GM21447 (cell line): ENCODE measurements at regions not wholly inside any gene's neighbourhood (a gene's known extent, or its start where the extent isn't known, plus 50 kb on each side); places are given as distances from the start of the nearest gene placed in this dataset.
"Not testable (repeated sequence)": the region's sequence is repeated elsewhere in the genome, so short reads cannot be mapped to it uniquely, and the experiment has no call there.

Experiments used
- ATAC-seq: cut with Tn5 transposase; IDR thresholded peaks from one replicate; pipeline ENCODE4 v1.9.1; 2021; ENCODE audit not compliant: unreplicated experiment

DNA sequence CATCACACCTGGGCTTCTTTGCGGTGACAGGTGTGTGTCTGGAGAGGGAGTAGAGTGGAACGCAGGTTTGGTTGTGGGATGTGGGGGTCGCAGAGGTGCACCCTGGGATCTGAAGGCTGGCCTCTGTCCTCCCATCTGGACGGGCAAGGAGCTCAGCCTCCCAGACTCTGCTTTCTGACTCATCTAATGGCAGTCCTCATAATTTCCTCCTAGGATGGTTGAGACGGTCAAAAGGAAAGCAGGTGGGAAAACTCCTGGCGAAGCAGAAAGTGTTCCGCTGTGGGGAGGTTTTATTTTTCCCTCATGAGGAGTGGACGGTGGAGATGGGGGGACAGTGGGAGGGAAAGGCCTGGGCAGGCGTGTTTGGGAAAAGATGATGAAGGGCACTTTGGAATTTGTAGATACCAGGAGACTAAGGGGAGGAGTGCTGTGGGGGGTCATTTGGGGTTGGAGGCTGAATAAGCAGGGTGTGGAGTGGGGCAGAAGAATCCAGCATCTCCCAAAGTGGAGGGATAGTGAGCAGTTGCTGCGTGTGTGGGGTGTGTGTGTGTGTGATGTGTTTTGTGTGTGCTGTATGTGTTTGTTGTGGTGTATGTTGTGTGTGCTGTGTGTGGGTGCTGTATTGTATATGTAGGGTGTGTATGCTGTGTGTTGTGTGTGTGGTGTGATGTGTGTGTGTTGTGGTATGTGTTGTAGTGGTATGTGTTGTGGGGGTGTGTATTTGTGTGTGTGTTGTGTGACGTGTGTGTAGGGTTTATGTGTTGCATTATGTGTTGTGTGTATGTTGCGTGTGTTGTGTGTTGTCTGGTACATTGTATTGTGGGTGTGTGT, 97.2 kb upstream of the PODXL start:
- no peak for ATAC-seq

DNA sequence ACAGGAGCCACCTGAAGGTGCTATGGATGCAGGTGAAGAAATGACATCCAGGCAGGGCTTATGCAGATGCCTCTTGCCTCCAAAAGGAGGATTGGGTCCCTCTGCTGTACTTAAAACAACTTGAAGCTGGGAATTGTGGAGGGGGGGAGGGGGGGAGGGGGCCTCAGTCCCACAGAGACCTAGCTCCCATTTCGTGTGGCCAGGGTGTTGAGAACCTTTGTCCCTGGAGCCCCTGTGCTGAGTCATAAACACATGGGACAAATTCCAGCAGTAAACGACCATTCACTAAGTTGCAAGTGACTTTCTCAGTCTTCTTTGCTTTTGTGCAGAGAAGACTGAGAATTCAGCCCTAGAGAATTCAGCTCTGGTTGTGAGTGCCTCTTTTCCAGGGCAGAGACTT, 96.5 kb upstream of the PODXL start:
- no peak for ATAC-seq

DNA sequence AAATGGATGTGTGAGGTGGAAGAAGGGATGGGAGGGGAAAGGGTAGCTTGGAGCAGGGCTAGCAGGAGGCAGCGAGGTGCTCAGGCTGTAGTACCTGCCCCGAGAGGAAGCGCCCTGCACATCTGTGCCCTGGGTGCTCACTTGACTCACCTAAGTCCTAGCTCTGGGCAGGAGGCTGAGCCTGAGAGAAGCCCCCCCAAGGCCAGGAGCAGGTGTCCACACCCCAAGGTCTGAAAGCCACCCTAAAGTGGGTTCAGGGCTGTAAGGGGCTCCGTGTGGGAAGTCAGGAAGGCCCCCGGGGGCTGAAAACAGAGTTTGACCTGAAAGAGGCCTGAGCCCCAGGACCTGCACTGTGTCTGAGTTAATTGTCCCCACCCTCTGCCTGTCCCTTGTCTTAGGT, 95.8 kb upstream of the PODXL start:
- ATAC-seq: no peak

DNA sequence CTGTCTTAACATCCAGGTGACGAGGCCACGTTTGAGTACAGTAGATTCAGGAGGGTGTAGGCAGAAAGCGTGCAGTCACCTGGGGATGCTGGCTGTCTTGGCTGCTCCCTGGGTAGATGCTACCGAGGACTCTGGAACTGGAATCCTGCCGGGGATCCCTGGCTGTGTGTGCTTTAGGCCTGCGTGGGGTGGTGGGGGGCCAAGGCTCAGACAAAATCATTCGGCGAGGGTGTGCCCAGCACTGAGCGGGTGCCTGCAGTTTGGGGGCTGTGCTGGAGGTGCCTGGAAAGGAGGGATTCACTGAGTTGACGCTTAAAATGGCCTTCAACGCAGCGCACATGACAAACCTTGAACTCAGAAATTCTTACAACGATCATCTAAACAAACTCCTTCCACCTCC, 93.5 kb upstream of the PODXL start:
- ATAC-seq: no peak

DNA sequence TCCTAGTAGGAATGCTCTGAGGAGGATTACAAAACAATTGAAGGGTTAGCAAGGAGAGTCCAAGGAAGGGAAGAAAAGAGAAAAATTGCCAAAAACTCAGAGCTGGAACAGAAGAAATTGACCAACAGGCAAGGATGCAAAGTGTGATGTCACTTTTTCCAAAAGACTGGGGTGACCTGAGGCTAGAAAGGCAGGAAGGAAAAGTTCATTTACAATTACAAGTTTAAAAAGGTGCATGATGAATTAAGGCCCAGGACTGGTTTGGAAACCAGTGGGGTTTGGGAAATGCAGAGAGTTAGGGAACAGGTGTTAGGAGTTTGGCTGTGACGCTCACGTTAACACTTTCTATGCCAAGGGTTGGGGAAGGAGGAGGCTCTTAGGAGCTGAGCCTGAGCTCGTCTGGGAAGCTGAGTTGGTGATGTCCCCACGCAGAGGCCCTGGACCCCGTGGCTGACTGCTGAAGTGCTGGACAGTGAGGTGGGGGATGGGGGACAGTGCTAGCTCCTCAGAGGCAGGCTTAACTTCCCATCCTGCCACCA, 92.6 kb upstream of the PODXL start:
- ATAC-seq: no peak

DNA sequence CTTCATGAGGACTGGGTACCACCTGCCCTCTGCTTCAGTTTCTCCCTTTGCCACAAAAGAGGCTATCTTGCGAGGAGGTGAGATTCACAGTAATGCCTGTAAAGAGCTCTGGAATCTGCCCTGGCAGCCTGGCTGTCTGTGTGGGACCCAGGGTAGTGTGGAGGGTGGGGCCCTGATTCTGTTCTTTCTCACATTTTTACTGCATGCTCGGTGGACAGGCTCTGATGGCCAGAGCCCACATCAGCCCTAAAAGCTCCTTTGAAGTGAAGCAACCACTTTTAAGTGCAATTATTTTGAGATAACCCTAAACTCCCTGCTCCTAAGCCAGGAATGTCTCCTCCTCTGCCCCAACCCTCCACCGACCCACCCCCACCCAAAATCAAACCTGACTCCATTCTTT, 92.1 kb upstream of the PODXL start:
- ATAC-seq: no peak

DNA sequence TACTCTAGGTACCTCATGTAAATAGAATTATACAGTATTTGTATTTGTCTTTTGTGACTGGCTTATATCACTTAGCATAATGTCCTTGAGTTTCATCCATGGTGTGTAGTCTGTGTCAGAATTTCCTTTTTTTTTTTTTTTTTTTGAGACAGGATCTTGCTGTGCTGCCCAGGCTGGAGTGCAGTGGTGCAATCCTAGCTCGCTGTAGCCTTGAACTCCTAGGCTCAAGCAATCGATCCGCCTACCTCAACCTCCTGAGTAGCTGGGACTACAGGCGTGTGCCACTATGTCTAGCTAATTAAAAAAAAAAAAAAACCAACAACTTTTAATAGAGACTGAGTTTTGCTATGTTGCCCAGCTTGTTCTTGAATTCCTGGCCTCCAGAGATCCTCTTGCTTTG, 89.8 kb upstream of the PODXL start:
- ATAC-seq: no peak

DNA sequence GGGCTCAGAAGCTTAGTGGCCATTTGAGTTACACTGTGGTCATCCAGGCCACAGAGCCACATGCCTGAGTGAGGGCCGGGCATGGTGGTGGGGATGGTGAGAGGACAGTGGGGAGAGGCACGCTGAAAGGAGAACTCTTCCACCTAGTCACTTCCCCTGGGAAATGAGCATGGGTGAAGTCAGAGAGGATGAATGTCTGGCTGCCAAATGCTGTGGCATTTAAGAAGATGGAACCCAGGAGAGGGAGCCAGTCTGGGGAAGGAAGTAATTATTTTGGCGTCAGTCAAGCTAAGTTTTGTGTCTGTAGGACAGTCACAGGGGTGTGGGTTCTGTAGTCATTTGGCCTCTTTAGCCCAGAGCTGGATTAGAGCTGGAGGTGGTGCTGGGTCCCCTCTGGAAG, 86.0 kb upstream of the PODXL start:
- ATAC-seq: no peak

DNA sequence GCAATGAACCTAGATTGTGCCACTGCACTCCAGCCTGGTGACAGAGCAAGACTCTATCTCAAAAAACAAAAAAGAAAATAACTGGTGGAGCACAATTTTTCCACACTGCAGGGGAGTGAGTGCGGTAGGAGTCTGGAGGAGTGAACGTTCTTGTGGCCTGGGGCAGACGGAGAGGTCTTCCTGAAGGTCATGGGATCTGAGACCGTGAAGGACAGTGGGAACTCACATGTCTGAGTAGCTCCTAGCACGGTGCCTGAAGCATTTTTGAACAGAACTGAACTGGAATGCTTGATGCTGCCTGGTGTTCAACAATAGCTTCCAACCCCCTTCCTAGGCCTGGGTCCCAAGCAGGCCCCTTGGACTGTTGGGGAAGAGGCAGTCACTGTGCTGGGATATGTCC, 84.3 kb upstream of the PODXL start:
- ATAC-seq: no peak

DNA sequence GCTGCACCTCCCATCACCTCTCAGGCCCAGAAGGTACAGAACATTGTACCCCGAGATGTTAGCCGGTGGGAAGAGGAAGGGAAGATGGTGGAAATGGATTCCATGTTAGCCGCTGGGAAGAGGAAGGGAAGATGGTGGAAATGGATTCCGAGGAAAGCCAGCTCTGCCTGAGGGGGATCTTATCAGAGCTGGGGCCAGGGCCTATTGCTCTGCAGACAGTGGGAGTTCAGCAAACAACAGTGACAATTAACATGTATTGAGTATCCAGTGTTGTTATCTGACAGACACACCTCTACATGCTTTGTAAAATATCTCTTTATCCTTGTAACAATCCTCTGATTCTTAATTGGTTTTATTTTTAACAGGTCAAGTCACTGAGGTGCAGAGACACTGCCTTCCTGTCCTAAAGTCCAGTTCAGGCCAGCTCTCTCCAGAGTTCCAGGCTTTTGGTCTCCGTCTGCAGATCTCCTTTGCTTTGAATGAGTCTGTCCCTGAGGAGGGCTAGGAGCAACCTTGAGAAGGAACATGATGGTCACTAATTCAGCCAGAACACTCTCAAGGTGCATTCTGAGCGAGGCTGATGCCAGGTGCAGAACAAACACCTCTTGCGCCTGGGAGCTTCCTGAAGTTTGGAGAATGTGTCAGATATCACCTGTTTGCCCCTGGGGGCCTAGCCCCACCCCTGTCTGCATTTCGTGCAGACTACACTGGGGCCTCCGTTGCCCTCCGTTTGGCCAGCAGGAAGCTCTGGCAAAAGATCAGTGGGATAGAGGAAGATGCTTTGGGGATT, 82.4 kb upstream of the PODXL start:
- no peak for ATAC-seq

DNA sequence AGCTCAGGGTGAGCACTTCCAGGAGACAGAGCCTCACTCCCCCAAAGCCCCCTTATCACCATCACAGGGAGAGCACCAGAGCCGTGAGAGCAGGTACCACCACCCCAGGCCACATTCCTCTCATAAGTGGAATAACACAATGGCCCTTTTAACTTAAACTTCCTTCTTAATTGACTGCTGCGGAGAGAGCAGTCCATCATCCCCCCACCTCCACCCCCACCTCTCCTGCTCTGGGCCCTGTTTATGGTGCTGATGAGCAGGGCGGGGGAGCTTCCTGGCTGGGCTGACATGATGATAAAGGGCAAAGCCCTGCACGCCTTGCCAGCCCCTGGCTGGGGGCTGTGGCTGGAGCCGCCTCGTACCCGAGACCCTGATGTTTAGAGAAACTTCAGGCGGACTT, 81.4 kb upstream of the PODXL start:
- ATAC-seq: no peak

DNA sequence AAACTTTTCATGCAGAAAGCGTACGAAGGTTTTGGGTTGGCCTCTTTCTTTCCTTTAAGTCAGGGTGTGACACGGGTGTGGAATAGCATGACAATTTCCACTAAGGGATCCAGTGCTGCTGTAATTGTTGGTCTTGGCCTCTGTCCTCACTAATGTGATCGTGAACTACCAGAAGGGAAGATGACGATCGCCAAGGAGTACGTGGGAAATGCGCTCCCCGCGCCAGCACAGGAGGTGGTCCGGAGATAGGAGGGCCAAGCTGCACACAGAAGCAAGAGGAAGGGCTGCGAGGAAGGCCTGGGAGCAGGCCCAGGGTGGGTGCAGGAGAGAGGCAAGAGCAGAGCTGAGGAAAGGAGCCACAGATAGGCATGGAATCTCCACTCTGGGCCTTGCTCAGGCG, 79.7 kb upstream of the PODXL start:
- ATAC-seq: no peak

DNA sequence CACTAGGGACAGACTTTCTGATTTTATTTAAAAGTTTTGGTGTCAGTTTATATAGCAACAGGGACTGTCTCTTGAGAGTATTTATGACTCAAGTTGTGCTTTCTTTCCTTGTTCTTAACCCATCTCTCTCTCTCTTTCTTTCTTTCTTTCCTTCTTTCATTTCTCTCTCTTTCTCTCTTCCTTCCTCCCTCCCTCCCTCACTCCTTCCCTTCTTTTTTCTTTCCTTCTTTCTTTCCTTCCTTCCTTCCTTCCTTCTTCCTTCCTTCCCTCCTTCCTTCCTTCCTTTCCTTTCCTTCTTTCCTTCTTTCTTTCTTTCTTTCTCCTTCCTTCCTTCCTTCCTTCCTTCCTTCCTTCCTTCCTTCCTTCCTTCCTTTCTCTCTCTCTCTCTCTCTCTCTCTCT, 77.8 kb upstream of the PODXL start:
- ATAC-seq: not testable (repeated sequence)

DNA sequence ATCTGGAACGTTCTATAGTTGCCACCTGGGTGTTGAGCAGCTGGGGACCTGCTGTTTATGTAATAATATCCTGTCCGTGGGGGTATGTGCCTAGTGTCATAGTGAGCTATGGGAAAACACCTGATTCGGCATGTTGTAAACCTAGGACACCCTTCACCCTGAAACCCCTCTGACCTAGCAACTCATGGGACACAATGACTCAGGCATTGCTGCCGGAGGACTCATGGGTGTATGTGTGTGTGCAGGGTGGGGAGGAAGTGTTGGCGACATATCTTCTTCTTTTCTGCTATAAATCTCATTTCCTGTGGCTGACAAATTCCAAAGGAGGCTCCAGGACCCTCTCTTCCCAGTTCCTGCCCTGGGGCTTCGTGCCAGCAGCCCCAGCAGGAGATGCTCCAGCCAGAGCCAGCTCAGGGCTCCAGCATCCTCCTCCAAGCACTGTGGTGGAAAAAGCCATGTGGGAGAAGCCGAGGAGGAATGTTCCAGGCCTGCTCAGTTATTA, 77.0 kb upstream of the PODXL start:
- no peak for ATAC-seq

DNA sequence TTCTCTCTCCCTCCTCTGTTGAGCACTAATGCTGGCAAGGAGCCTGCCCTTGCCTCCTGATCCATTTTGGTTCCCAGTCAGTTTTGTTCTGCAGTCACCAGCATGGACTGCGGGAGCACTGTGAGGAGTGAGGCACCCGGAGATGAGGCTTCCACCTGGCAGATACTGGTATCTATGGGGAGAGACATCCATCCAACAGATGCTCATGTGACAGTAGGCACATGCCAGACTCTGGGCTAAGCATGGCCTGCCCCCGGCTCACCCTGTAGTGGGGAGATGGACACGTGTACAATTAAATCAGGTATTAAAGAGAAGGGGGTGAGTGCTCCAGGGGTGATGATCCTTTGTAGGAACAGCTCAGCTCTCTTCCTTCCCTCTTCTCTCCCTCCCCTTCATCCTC, 74.0 kb upstream of the PODXL start:
- no peak for ATAC-seq

DNA sequence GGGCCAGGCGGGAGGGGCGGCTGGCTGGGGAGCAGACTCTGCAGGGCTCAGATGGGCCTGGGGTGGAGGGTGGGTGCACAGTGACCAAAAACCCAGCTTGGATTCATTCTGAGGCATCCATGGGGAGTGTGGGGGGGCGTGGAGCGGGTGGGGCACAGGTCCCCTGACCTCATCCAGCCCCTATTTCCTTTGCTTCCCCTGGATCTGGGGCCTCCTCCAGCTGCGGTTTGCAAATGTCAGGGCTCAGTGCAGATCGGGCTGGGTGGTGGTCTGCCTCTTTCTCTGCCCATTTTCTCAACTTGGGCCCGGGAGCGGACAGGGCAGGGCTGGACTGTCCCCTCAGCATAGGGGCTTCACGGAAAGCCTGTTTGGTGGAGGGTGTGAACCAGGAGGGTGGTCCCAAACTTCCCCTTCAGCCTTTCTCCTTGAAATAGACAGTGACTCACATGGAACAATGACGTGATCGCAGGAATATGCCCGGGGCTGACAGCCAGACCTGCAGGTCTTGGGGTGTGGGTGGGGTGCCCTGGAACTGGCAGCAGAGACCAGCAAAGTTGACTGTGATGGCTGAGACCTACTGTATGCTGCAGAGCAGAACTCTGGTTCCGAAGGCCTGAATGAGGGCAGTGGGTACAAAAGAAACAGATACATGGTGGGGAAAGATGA, 72.9 kb upstream of the PODXL start:
- no peak for ATAC-seq

DNA sequence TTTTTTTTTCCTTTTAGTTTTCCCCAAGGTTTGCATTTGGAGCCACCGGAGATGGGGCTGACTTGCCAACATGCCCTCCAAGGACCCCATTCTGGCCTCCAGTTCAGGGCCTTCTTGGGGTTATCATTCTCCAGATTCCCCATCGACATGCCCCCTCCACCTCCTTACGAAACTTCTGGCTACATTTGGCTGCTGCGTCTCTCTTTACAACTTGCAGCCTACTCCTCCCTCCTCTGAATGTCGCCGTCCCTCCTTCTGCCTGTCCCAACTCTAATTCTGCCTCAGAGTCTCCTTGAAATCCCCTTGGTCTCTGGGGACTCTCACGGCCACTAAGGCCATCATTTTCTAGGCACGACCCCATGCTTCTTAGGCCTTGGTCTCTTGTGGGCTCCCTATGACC, 72.2 kb upstream of the PODXL start:
- ATAC-seq: no peak

DNA sequence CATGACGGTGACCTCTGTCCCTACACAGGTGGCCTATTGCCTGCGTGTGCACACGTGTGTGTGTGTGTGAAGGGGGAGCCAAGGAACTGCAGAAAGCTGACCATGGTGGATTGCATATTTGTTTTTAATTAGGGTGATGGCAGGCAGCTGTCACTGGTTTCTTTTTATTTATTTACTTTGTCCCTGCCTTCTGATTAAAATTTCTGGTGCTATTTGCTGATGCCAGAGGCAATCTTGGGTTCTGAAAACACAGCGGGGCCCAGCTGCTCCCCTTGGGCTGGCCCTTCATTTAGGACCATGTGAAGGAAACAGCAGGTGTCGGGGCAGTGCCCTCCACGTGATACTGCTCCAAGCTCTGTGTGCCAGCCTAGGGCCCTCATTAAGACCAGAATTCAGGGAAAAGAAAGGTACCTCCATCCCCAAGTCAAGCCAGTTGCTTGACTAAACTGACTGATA, 71.3 kb upstream of the PODXL start:
- no peak for ATAC-seq

DNA sequence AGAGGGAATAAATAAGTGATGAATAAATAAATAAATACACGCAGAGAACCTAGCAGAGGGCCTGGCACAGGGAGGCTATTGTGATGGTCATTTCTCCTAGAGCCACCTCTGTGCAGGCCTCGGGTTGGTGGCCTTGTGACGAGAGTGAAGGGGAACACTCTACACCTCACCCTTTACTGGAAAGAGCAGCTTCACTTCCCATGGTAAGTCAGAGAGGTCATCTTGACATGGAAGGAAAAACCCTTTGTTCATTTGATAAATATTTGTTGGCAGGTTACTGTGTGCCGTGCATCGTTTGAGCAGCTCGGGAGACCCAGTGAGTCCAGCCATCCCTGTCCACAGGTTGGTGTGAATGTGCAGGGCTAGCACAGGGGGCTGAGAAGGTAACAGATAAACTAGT, 70.2 kb upstream of the PODXL start:
- no peak for ATAC-seq

DNA sequence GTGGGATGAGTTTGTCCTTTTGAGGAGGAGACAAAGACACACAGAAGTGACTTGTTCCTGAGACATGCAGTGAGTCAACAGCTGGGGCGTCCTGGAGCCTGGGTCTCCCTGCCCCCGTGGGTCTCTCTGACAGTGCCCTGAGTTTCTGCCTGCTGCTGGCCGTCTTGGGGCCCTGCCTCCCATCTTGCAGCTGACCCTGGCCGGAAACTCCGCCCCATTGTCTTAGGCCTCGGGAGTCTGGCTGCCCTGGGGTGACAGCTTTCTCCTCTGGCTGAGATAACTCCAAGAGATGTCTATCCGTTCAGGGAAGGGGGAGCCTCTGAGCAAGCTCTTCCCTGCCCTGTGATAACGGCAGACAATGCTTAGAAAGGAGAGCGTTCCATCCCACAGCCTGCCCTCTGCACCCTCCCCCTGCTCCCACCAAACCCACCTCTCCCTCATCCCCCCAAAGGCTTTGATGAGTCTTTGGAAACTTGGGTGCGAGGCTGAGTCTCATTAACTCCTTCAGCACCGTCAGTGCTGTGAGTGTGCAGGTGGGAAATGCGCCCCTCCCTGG, 69.5 kb upstream of the PODXL start:
- ATAC-seq: no peak

DNA sequence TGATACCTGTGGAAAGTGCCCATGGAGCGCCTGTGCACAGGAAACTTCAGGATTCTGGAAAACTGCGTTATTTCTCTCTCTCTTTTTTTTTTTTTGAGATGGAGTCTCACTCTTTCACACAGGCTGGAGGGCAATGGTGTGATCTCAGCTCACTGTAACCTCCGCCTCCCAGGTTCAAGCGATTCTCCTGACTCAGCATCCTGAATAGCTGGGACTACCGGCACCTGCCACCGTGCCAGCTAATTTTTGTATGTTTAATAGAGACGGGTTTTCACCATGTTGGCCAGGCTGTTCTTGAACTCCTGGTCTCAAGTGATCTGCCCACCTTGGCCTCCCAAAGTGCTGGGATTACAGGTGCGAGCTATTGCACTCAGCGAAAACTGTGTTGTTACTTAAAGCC, 68.9 kb upstream of the PODXL start:
- not testable (repeated sequence) for ATAC-seq
